Prostate gland (tissue), 2 donors: ENCODE measurements at regions not wholly inside any gene's neighbourhood (a gene's known extent, or its start where the extent isn't known, plus 50 kb on each side); places are given as distances from the start of the nearest gene placed in this dataset.

Source experiments
- DNase-seq: peaks from one replicate; pipeline ENCODE4 v3.0.0-alpha.2; 2019; ENCODE audit warnings: low spot score
- H3K27ac ChIP-seq, 2 donors: fragments of 200-600 bp; sonication (generic); 2 replicates each; pipeline ENCODE4 v1.5.1; 2017 to 2019
- H3K27me3 ChIP-seq: fragments of 200-600 bp; sonication (generic); replicated peaks from 2 replicates; pipeline ENCODE4 v1.5.1; 2019; ENCODE audit not compliant: insufficient read depth
- H3K36me3 ChIP-seq, 2 donors: fragments of 200-600 bp; sonication (generic); 1 replicate in 1 of 2; 2 replicates in 1 of 2; pipeline versions ENCODE4 v1.5.1 to v1.8.1; 2017 to 2019
- H3K4me1 ChIP-seq: fragments of 200-600 bp; sonication (generic); replicated peaks from 2 replicates; pipeline ENCODE4 v1.5.1; 2019
- H3K4me3 ChIP-seq, 2 donors: fragments of 200-600 bp; sonication (generic); 2 replicates each; pipeline ENCODE4 v1.5.1; 2017 to 2019
- H3K9me3 ChIP-seq: fragments of 200-600 bp; sonication (generic); 2 replicates; pipeline ENCODE4 v1.5.1; 2017
- POLR2A ChIP-seq: fragments of 450-650 bp; IDR thresholded peaks from one replicate; pipeline ENCODE4 v1.6.1; 2016; ENCODE audit warnings: antibody characterized with exemption, mild to moderate bottlenecking
- POLR2AphosphoS5 ChIP-seq: sonication (generic); formaldehyde crosslinking; IDR thresholded peaks from one replicate; pipeline ENCODE4 v1.6.1; 2017; ENCODE audit warnings: antibody characterized with exemption
- WGBS: methylation state at CpG from one replicate; pipeline ENCODE4 v1.1.5; 2018; 5-methylcytosine and 5-hydroxymethylcytosine counted together
- intact Hi-C: fragments of 100-400 bp; cut with DNase I; formaldehyde crosslinking; loops from one replicate; pipeline ENCODE4 v1.14.2; 2022
- TF ChIP-seq, protein P1 (sequence below), 4 experiments: fragments of 200-600 bp in 2 of 4; fragments of 450-650 bp in 2 of 4; sonication (generic) in 2 of 4; IDR thresholded peaks; 1 replicate in 3 of 4; 2 replicates in 1 of 4; pipeline ENCODE4 v1.5.1; 2016 to 2019; ENCODE audit warnings: antibody characterized with exemption in 4 of 4, mild to moderate bottlenecking in 2 of 4, moderate library complexity in 2 of 4

- no peak overlapping the region for H3K4me3 ChIP-seq
- no peak overlapping the region for H3K27ac ChIP-seq
- WGBS, result 55% methylated on average over 4 of the region's 4 CpGs
- DNase-seq, result no peak
- TF ChIP-seq POLR2A (no peak), POLR2AphosphoS5 (no peak)
- TF ChIP-seq, protein P1, sequence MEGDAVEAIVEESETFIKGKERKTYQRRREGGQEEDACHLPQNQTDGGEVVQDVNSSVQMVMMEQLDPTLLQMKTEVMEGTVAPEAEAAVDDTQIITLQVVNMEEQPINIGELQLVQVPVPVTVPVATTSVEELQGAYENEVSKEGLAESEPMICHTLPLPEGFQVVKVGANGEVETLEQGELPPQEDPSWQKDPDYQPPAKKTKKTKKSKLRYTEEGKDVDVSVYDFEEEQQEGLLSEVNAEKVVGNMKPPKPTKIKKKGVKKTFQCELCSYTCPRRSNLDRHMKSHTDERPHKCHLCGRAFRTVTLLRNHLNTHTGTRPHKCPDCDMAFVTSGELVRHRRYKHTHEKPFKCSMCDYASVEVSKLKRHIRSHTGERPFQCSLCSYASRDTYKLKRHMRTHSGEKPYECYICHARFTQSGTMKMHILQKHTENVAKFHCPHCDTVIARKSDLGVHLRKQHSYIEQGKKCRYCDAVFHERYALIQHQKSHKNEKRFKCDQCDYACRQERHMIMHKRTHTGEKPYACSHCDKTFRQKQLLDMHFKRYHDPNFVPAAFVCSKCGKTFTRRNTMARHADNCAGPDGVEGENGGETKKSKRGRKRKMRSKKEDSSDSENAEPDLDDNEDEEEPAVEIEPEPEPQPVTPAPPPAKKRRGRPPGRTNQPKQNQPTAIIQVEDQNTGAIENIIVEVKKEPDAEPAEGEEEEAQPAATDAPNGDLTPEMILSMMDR (IDR thresholded peaks at IDR 0.05), result no peak
- H3K27me3 ChIP-seq, result no peaks in the 10 kb centered on the region
- intact Hi-C loops, result no loop called here
- H3K36me3 ChIP-seq, result no peaks in the 10 kb centered on the region
- H3K9me3 ChIP-seq, result no peaks in the 10 kb centered on the region
- H3K4me1 ChIP-seq, result peaks cover 3% of the 10 kb centered on the region
These were observed 219.6 kb downstream of the ANKRD60 start for GRCh38 chr20:58008866-58009265.

DNA sequence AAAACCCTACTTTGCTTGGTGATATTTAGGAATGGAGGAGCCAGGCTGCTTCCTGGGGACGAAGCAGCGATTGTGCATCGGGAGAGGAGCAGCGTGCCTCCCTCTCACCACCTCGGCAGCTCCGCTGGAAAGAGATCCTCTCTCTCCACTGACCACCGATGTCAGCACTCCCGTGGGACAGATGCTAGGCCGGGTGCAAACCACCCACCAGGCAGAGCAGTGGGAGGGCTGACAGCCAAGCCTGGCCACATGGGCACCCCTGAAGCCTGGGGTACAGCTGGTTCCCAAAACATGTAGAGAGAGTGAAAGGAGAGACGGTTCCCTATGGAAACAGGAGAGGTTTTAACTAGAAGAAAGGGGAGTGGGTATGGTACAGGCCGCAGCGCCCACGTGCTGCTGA, 220.0 kb downstream of the ANKRD60 start:
- intact Hi-C loops, result no loop called here

GRCh38 chr20:58007947-58008346, 220.5 kb downstream of the ANKRD60 start:
- Histone ChIP-seq H3K9me3 (no peaks in the 10 kb centered on the region), H3K27ac (no peak overlapping the region), H3K4me3 (no peak overlapping the region), H3K27me3 (no peaks in the 10 kb centered on the region), H3K36me3 (no peaks in the 10 kb centered on the region), H3K4me1 (peaks cover 2% of the 10 kb centered on the region)
- 93% methylated on average over 2 of the region's 2 CpGs for WGBS
- no peak for DNase-seq
- no peak for TF ChIP-seq POLR2AphosphoS5
- TF ChIP-seq POLR2A, result no peak
- TF ChIP-seq, protein P1 (IDR thresholded peaks at IDR 0.05), result no peak
- intact Hi-C loops, result no loop called here

More for the DNA sequence above, 220.0 kb downstream of the ANKRD60 start:
- 87% methylated on average over 13 of the region's 13 CpGs for WGBS
- Histone ChIP-seq H3K4me3 (no peak overlapping the region), H3K27ac (no peak overlapping the region), H3K27me3 (no peaks in the 10 kb centered on the region), H3K9me3 (no peaks in the 10 kb centered on the region), H3K4me1 (peaks cover 3% of the 10 kb centered on the region), H3K36me3 (no peaks in the 10 kb centered on the region)
- DNase-seq, result no peak
- TF ChIP-seq, protein P1 (IDR thresholded peaks at IDR 0.05), result no peak
- TF ChIP-seq POLR2AphosphoS5 (no peak), POLR2A (no peak)

- 94% methylated on average over 11 of the region's 11 CpGs for WGBS
- TF ChIP-seq, protein P1 (IDR thresholded peaks at IDR 0.05), result no peak
- TF ChIP-seq POLR2A (no peak), POLR2AphosphoS5 (no peak)
- H3K9me3 ChIP-seq, result no peaks in the 10 kb centered on the region
- H3K27me3 ChIP-seq, result no peaks in the 10 kb centered on the region
- no peak overlapping the region for H3K27ac ChIP-seq
- no peaks in the 10 kb centered on the region for H3K36me3 ChIP-seq
- H3K4me1 ChIP-seq, result no peaks in the 10 kb centered on the region
- H3K4me3 ChIP-seq, result no peak overlapping the region
- intact Hi-C loops, result no loop called here
- DNase-seq, result no peak
These were observed 221.8 kb downstream of the ANKRD60 start for GRCh38 chr20:58006346-58007316.
